ENCODE measurements at regions not wholly inside any gene's neighbourhood (a gene's known extent, or its start where the extent isn't known, plus 50 kb on each side); places are given as distances from the start of the nearest gene placed in this dataset.
A peak's percentile ranks its signal among the peaks of the same experiment; 100 is the strongest.

DNA sequence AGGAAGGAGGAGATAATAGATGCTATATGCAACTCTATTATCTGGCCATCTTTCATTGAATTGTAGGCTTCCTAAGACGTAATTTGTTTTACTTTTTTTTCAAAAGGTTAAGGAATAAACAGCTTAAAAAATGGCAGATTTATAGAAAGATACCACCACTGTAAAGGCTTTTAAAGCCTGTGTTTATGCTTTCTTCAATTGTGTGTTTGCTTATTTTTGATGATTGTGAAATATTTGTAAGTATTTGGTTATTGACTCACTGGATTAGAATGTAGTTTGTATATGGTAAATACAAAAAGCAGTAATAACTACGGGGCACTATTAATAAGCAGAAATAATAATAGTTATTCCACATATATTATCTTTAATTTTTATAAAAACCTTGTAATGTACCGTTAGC is 437.9 kb downstream of the KLF5 start:
- dilution Hi-C loops (cut with HindIII; ENCODE audit: low sequenced_read_pairs, unreplicated experiment) (no loop called here), intact Hi-C loops (cut with micrococcal nuclease) (no loop called here), in situ Hi-C loops (cut with MboI; ENCODE audit: low sequenced_read_pairs) (no loop called here)
- Histone ChIP-seq H3K23ac (ENCODE audit: low read depth, low read length) (no peak overlapping the region), H2AK5ac (ENCODE audit: low read depth, low read length) (no peak overlapping the region), H3K4me1 (ENCODE audit: control insufficient read depth, insufficient read depth, low read length) (no peaks in the 10 kb centered on the region), H3K4me3 (ENCODE audit: insufficient read depth, low read depth, low read length) (no peak overlapping the region), H3K9me1 (ENCODE audit: insufficient read depth, low read length) (no peaks in the 10 kb centered on the region), H4K20me1 (ENCODE audit: insufficient read depth, low read length) (no peaks in the 10 kb centered on the region), H3K79me1 (ENCODE audit: low read depth in 1 of 2, low read length in 2 of 2) (no peaks in the 10 kb centered on the region), H3K56ac (ENCODE audit: extremely low read depth, insufficient read depth, low read length) (no peak overlapping the region), H4K91ac (ENCODE audit: insufficient read depth, low read depth, low read length) (no peak overlapping the region), H3K14ac (replicated peaks; ENCODE audit: low read depth, low read length) (no peak overlapping the region), H3K18ac (ENCODE audit: low read depth, low read length) (no peak overlapping the region), H3K9ac (ENCODE audit: low read depth, low read length) (no peak overlapping the region), H3K36me3 (ENCODE audit: control insufficient read depth, insufficient read depth, low read length) (no peaks in the 10 kb centered on the region), H2BK120ac (ENCODE audit: low read depth, low read length) (no peak overlapping the region), H3K27ac (ENCODE audit: insufficient read depth, low read length) (no peak overlapping the region), H3K9me3 (ENCODE audit: control insufficient read depth, insufficient read depth, low read length) (no peaks in the 10 kb centered on the region), H4K5ac (ENCODE audit: low read depth, low read length) (no peak overlapping the region), H2BK20ac (ENCODE audit: low read depth, low read length) (no peak overlapping the region), H2AK9ac (replicated peaks; ENCODE audit: low read depth, low read length, poor library complexity) (no peak overlapping the region), H2BK15ac (ENCODE audit: low read depth, low read length) (no peak overlapping the region), H3K4ac (ENCODE audit: low read depth, low read length) (no peak overlapping the region), H2AFZ (replicated peaks; ENCODE audit: low read length, poor library complexity) (no peak overlapping the region), H3K27me3 (ENCODE audit: control insufficient read depth, insufficient read depth, low read length) (0 out of 2 replicates have a peak, but pooled peaks cover 1% of the 10 kb centered on the region), H2BK5ac (ENCODE audit: low read depth, low read length, poor library complexity, severe bottlenecking) (no peak overlapping the region), H3K4me2 (ENCODE audit: low read depth, low read length) (no peak overlapping the region), H4K8ac (ENCODE audit: low read depth in 2 of 2, low read length in 2 of 2) (no peak overlapping the region)
- POLR2A ChIA-PET (ENCODE audit: unreplicated experiment) = no interaction called here
- ATAC-seq (ENCODE audit: low read depth) (no peak), DNase-seq (no peak)
- TF ChIP-seq MAFK (IDR thresholded peaks at IDR 0.05; ENCODE audit: low read depth, low read length) (no peak), CEBPB (IDR thresholded peaks at IDR 0.05; ENCODE audit: low read depth, low read length) (peak; percentile 35; the same call in 1 of the 2 replicates), BHLHE40 (IDR thresholded peaks at IDR 0.05; ENCODE audit: low read depth, low read length) (no peak)
- TF ChIP-seq, protein P1, sequence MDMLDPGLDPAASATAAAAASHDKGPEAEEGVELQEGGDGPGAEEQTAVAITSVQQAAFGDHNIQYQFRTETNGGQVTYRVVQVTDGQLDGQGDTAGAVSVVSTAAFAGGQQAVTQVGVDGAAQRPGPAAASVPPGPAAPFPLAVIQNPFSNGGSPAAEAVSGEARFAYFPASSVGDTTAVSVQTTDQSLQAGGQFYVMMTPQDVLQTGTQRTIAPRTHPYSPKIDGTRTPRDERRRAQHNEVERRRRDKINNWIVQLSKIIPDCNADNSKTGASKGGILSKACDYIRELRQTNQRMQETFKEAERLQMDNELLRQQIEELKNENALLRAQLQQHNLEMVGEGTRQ (IDR thresholded peaks at IDR 0.05; ENCODE audit: low read depth, low read length) = no peak
- BruUV-seq (replicated peaks) = no TSS peak
- CTCF ChIA-PET = no interaction called here
- WGBS, 2 experiments (ENCODE audit: extremely low coverage in 2 of 2, insufficient read length in 1 of 2) = no CpG with 5 or more reads among the region's 3 CpGs
